NCI-H526 (cell line): ENCODE measurements at regions not wholly inside any gene's neighbourhood (a gene's known extent, or its start where the extent isn't known, plus 50 kb on each side); places are given as distances from the start of the nearest gene placed in this dataset.
"Not testable (repeated sequence)": the region's sequence is repeated elsewhere in the genome, so short reads cannot be mapped to it uniquely, and the experiment has no call there.

Experiments
- DNase-seq, 2 experiments: peaks; one replicate each; lab custom pipeline; 2025; lab: John Stamatoyannopoulos, UW

DNA sequence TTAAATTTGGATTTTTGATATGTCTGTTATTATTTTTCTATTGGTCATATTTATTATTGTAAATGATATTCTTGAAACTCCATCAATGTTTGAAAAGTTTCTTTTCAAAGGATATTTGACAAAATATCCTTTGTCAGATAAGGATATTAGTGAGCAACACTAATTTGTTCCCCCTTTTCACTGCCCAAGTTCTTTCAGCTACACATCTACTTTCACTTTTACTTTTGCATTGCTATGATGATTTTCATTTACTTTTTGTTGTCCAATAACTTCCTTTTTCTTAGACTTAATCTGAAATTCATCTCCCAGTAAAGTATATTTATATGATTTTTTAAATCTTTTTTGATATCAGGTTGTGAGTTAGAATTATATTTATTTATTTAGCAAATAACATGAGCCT lies 542.3 kb upstream of the ADGRL3 start:
- DNase-seq = no peak

DNA sequence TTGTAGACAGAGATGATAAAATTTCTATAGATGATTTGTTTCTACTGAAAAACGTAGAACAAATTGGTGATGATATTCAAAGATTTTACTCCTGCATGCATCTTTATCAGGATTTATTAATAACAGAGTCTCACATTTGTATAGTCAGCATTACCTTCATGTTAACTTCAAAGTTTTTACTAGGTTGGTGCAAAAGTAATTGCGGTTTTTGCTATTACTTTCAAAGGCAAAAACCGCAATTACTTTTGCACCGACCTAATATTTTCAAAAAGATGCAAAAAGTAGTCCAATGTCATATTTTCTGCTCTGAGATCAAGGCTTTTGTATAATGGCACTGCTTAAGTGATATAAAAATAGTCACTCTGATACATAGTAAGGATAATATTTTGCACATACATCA lies 536.4 kb upstream of the ADGRL3 start:
- DNase-seq = no peak

DNA sequence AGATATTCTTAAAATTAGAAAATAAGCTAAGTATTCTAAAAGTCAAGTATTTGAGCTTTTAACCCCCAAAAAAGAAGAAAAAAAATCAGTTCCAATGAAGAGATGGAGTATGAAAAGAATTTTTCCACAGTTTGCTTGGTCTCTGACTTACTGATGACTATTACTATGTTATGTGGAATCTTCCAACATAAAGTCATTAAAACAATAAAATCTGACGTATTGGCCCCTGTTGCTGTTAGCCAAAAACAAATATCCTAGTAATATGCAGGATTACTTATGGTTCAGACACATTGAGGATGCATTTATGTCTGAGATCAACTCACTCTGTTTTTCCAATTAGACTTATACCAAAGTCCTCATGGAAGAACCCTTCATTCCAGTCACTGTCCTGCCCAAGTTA lies 517.2 kb upstream of the ADGRL3 start:
- DNase-seq = no peak

- DNase-seq = no peak
Measured at GRCh38 chr4:60683357-60683756, 516.8 kb upstream of the ADGRL3 start.

DNA sequence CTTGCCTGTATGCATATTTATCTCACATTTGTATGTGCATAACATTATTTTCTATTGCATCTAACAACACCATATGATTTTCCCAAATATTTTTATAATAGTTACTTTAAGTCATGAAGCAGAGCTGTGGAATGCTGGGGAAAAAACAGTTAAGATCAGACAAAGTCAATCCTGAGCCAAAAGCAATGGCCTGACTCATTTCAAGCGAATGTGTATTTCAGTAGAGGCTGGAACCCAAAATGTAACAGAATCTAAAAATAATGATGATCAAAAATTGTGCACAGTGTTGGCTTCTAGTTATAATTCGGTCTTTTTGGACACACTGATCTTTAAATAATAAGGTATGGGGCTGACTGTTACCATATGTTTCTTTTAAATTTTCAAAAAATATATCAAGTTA lies 516.2 kb upstream of the ADGRL3 start:
- DNase-seq = no peak

- not testable (repeated sequence) for DNase-seq
Measured at GRCh38 chr4:60696062-60696461, 504.1 kb upstream of the ADGRL3 start.

DNA sequence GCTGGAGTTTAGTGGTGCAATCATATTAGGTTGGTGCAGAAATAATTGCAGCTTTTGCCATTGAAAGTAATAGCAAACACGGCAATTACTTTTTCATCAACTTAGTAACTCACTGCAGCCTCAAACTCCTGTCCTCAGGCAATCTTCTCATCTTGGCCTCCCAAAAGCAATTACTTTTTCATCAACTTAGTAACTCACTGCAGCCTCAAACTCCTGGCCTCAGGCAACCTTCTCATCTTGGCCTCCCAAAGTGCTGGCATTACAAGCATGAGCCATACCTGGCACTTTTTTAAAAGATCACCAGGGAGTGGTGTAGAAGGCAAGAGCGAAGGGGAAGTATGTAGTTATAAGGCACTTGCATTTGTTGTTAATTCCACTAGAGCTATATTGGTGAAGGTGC lies 491.1 kb upstream of the ADGRL3 start:
- no peak for DNase-seq

DNA sequence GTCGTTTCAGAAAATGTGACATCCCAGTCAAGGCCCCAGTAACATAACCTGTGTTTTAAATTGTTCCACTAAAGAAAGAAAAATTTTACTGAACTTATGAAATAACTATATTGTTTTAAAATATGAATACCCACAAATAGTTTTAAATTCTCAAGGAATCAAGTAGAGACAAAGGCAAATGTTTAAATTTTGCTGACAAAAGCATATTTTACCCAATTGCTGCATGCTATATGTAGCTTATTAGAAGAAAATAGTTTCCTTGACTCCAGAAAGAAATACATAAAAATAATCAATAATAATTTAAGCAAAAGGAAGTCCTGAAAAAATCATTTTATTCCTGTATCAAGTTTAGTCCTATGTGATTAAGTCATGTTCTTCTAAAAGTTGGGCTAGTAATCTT lies 481.3 kb upstream of the ADGRL3 start:
- no peak for DNase-seq

GRCh38 chr4:60721685-60722084 lies 478.4 kb upstream of the ADGRL3 start:
- DNase-seq = no peak

DNA sequence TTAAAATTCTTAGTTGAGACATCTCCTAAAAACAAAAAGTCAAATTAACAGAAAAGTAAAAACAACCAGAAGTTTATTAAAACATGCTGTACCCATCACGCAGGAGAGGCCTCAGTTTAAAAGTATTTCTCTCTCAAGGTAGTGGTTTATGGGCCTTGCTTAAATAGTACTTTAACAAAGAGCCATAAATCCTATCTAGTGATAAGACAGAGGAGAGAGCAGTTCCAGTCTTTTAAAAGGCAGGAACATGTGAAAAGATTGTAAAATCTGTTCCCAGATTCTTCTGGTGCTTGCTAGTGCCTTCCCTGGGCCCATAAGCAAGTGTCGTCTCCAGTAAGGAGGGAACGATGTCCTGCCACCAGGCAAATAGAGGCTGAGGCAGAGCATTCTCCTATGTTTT lies 476.3 kb upstream of the ADGRL3 start:
- no peak for DNase-seq

DNA sequence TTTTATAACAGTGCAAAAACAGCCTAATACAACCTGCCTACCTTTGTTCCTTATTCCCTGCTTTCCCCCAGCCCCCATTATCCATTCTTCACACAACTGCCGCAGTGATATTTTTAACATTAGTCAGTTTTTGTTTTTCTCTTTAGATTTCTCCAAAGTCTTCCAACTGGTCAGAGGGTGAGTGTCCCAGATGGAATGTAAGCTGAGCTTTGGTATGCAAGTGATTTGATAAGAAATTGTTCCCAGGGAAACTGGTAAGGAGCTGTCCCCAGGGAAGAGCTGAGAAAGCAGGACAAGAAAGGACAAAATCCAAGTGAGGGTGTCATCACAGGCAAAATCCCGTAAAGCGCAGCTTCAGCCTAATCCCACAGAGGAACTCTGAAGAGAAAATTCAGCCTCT lies 475.5 kb upstream of the ADGRL3 start:
- no peak for DNase-seq

GRCh38 chr4:60726779-60727178 lies 473.3 kb upstream of the ADGRL3 start:
- DNase-seq = no peak

DNA sequence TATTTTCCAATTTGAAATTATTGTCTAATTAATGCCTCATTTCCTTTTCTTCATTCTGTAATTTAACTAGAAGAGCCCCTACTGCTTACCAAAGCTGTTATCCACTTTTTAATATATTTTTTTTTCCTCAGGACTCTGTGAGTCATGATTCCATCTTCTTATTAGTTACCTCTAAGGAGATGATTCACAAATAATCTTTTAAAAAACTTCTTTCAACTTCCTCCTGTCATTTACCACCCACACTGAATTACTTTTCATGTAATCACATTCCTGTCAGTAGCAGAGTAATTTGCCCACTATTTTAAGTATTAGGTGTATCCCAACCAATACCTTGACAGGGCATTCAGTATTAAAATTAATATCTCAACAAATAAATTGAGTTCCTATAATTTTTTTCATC lies 470.9 kb upstream of the ADGRL3 start:
- no peak for DNase-seq

GRCh38 chr4:60729764-60730163 lies 470.4 kb upstream of the ADGRL3 start:
- not testable (repeated sequence) for DNase-seq

DNA sequence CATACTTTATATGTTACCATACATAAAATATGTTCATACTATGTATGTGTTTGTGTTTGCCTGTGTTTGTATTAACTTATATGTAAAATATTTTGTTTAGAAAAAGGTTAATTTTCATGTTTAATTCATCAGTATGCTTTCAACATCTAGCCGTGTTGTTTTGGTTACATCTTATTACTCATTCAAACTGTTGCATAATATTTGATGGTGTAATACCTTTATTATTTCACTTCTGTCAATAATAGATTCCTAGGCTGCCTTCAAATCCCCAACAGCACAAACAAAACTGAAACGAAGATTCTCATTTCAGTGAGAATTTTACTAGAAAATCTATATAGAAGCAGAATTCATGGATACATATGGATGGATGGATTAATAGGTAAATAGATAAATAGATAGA lies 462.3 kb upstream of the ADGRL3 start:
- DNase-seq = no peak

- no peak for DNase-seq
Measured at GRCh38 chr4:60743654-60744053, 456.5 kb upstream of the ADGRL3 start.

- DNase-seq = no peak
Measured at GRCh38 chr4:60744767-60745166, 455.4 kb upstream of the ADGRL3 start.

DNA sequence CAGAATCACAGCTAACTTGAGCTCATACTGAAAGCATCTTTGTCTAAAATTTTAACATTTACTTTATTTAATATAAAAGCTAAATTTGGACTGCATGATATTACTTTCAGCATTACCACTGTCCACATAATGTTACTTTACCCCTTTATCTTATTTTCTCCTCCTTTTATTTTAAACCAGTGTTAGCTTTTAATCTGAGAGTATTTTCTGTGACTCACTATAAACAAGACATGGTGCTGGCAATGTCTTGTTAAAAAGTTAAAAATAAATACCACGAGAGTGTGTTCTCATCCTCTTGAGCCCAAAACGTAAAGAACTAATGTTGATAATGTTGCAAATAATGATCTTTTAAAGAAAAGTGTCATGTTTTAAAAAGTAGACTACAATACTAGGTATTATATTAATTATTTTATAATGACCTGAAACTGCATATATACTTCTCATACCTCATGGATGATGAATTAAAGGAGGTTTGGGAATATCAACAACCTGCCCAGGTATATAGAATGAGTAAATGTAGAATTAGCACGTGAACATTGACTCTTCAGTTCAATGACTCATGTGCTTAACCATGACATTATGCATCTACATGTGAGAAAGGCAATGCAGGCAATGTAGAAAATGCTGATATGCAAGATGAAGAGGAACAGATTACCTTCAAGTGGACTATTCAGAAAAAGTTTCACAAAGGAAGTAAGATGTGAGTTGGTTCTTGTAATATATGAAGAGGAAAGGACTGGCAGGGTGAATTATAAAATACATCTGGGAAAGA lies 454.1 kb upstream of the ADGRL3 start:
- no peak for DNase-seq

- no peak for DNase-seq
Measured at GRCh38 chr4:60750962-60751361, 449.2 kb upstream of the ADGRL3 start.

GRCh38 chr4:60757986-60758680 lies 442.0 kb upstream of the ADGRL3 start:
- peak in 1 of 2 experiments; percentile 14 for DNase-seq

GRCh38 chr4:60759518-60760245 lies 440.4 kb upstream of the ADGRL3 start:
- DNase-seq = no peak

GRCh38 chr4:60780874-60781273 lies 419.3 kb upstream of the ADGRL3 start:
- DNase-seq = no peak

DNA sequence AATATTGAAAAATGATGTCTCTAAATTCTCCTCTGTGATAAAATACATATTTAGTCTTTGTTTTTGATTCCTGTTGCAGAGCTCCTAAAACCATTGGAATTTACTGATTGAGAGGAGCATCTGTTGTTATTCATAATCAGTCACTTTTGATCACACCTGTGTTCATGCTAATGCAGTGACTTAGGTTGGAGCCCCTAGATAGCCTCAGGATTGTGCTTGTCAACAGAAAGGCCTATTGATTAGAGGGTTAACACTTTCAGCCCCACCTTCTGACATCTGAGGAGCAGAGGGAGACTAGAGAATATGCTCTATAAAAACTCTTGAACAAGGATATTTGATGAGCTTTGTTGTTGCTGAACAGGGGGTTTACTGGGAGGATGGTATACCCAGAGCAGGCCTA lies 409.5 kb upstream of the ADGRL3 start:
- DNase-seq = no peak
